Mesenteric fat pad (tissue), 1 donor: ENCODE measurements at regions not wholly inside any gene's neighbourhood (a gene's known extent, or its start where the extent isn't known, plus 50 kb on each side); places are given as distances from the start of the nearest gene placed in this dataset.

Experiments used
- DNase-seq: peaks from one replicate; pipeline ENCODE4 v3.0.0-alpha.2; 2020; ENCODE audit warnings: low spot score
- donor health status: DM: yes; HTN: yes; CAD: no.

- no peak for DNase-seq
Observed at GRCh38 chr20:60313191-60313590, 355.0 kb downstream of the CDH26 start.

DNA sequence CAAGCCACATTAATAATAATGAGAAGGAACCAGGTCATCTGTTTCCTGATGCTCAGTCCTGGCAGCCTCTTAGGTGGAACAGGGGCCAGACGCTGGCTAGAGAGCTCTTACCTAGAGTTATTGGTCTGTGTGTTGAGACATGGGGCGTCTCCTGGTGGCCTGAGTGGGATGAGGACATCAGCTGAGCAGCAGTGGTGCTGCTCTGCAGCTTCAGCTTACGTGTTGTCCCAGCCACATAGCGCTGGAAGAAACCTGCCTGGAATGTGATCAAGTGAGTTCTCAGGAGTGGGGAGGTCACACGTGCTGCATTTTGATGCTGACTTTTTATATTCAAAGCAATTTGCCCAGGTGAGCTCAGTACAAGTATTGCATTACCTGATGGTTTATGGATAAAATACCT is 355.4 kb downstream of the CDH26 start:
- DNase-seq, result no peak

DNA sequence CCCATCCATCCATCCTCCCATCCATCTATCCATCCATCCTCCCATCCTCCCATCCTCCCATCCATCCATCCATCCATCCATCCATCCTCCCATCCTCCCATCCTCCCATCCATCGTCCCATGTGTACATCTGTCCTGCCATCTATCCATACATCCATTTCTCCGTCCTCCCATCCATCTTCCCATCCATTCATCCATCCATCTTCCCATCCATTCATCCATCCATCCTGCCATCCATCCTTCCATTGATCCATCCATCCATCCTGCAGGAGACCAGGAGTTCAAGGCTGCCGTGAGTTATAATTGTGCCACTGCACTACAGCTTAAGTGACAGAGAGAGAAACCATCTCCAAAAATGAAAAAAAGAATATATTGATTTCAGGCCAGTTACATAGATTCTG is 356.5 kb downstream of the CDH26 start:
- DNase-seq, result no peak

- no peak for DNase-seq
Observed at GRCh38 chr20:60316476-60317158, 358.4 kb downstream of the CDH26 start.

- no peak for DNase-seq
Observed at GRCh38 chr20:60317401-60317800, 359.2 kb downstream of the CDH26 start.

DNA sequence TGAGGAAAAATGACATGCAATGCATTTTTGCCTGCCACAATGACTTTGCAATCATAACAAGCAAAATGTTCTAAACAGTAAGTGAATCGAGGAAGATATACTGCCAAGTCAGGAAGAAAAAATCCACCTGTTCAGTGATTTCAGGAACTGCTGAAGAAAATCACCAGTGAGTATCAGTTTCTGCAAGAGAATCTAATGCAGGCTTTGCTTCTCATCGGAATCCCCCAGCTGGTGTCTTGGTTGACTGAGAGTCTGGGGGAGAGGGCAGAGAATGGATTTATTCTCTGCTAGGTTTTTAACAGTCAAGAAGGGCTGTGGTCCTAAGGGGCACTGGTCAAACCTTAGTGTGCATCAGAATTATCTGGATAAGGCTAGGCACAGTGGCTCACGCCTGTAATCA is 363.4 kb downstream of the CDH26 start:
- DNase-seq, result no peak

GRCh38 chr20:60326821-60327220 is 368.6 kb downstream of the CDH26 start:
- DNase-seq, result no peak

DNA sequence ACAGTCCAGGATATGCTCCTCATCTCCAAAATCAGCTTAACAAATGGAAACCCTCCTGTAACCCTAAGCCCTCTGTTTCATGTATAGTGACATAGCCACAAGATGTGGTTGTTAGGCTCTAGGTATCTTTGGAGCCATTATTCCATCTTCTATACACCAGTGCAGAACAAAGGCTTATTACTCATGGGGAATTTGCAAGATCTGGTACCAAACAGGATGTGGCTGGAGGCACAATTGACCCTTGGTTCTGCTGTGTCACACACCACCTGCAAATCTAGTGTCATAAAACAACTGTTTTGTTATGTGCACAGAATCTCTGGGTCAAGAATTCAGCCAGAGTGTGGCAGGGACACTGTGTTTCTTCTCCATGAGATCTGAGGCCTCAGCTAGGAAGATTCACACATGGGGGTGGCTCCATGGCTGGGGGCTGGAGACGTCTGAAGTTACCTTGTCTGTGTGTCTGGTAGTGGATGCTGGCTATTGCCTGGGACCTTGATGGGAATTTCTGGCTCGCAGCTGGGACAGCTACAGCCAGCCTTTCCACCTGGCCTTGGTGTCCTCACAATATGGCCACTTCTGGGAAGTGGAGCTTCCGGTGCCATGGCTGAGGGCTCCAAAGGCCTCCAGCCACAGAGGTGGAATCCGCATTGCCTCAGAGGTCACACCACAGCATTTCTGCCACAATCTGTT is 369.9 kb downstream of the CDH26 start:
- no peak for DNase-seq

DNA sequence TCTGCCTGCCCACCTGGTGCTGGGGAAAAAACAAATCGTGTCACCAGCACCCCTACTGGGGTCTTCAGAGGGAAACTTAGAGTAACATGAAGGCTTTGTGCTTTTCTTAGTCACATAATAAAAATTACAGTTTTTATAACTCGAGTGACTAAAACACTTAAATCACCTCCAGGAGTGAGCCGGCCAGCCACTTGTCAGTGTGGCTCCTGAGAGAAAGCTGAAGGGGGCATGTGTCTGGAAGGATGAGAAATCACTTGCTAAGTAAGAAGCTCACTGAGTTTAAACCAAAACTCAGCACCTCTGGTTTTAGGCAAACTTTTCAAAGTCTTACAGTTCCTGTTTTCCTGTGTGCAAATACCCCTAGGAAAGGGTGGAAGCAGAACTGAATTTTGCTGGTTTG is 372.2 kb downstream of the CDH26 start:
- DNase-seq, result no peak

DNA sequence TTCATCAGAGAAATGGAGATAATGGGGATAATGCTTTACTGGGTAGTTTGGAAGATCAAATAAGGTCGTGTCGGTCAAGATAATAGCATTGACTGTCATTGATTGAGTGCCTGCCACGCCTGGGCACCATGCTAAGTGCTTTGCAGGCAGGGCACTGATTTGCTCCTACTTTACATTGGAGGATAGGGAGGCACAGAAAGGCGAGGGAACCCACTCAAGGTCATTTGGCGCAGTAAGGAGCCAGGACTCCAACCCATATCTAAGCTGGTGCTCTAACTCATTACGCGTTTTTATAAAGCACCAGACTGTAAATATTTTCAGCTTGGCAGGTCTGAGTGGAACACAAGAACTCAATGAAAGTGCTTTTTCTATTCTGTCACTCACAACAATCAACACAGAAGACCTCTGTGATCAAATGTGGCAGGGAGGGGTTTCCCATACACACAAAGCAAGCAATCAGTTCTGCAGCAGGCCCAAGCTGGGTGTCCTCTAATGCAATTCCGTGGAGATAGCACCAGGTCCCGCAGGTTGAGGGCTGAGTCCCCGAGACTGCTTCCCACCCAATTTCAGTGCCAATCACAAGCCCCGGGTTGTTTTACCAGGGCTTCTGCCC is 373.6 kb downstream of the CDH26 start:
- peak; percentile 37 for DNase-seq

GRCh38 chr20:60332523-60332922 is 374.3 kb downstream of the CDH26 start:
- DNase-seq, result no peak

GRCh38 chr20:60334911-60335310 is 376.7 kb downstream of the CDH26 start:
- DNase-seq, result no peak

GRCh38 chr20:60338556-60338955 is 380.3 kb downstream of the CDH26 start:
- no peak for DNase-seq

GRCh38 chr20:60339738-60340137 is 381.5 kb downstream of the CDH26 start:
- DNase-seq, result no peak

DNA sequence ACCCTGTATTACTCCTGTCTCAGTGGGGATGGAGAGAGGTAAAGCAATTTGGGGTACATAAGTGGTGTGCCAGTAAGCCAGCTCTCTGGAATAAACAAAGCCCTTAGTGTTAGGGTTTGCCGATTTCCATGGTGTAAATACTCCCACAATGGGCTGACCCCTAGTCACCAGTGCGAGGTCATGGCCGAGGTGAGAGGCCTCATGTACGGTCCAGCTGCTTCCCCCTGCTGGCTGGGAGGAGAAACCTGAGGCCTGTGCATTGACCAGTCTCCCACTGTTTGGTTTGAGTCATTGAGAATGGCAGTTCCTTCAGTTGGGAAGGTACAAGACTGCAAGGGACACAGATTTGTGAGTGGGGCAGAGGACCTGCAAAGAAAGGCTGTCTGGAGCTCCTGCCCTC is 382.0 kb downstream of the CDH26 start:
- no peak for DNase-seq

- no peak for DNase-seq
Observed at GRCh38 chr20:60341062-60341461, 382.8 kb downstream of the CDH26 start.

GRCh38 chr20:60345106-60345505 is 386.9 kb downstream of the CDH26 start:
- no peak for DNase-seq

DNA sequence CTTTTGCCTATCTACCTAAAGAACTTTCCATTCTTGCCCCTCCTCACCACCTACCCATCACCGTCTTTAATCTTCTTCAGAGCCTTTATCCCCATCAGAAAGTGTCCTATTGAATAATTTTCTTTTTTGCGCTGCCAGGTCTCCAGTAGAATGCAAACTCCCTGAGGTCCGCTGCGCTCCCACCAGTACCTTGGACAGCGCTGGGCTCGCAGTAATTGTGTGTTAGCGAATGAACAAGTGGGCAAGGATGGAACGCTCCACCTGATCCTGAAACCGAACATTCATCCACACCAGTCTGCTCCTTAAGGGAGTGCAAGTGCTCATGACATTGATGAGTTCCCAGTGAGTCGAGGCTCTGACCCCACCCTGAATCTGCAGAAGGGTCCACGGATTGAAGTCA is 391.2 kb downstream of the CDH26 start:
- DNase-seq, result no peak

DNA sequence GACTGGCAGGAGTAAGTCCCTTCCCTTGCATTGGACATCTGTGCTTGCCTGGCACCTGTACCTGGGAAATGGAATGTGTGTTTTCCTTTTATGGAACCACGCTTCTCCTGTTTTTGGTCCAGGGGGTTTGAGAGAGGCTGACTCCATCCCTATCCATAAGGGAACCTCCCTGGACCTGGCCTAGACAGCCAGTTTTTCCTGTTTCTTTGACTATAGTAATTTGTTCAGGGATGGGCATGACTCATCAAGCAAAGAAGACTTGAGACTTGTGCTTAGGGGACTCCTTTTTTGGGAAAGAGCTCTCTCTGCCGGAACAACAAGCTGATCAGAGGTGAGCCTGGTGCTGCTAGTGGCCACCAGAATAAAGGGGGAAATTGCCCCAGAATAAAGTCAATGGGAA is 393.8 kb downstream of the CDH26 start:
- no peak for DNase-seq

DNA sequence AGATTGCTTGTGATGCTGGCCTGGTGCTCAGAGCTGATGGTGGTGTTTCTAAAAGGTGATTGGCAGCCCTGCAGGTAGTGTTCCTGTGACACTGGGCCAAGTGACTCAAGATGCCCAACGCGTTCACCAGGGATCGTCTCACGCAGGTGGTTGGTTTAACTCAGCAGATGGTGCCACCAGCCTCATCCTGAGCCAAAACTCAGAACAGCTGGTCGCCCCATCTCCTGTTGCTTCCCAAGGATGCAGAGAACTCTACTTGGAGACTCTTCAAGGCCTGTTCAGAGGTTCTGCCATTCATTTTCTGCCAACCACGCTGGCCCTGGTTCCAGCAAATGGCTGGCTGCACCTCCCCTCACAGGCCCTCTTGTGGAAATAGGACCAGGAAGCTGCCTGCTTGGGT is 394.4 kb downstream of the CDH26 start:
- no peak for DNase-seq

- no peak for DNase-seq
Observed at GRCh38 chr20:60354024-60354580, 395.9 kb downstream of the CDH26 start.

DNA sequence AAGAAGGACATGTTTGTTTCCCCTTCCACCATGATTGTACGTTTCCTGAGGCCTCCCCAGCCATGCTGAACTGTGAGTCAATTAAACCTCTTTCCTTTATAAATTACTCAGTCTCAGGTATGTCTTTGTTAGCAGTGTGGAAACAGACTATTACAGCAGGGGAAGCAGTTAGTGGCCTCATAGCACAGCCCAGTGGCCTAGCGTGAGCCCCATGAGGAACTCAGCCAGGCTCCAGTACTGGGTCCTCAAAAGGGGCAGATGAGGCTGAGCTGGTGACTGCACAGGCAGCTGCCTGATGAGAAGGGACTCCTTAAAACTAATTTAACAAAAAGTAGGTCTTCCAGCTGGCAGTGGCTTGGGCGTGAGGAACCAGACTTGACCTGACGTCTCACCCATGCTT is 399.9 kb downstream of the CDH26 start:
- DNase-seq, result no peak

GRCh38 chr20:60359010-60359409 is 400.8 kb downstream of the CDH26 start:
- DNase-seq, result no peak
